IMR-90 (cell line): ENCODE measurements at regions not wholly inside any gene's neighbourhood (a gene's known extent, or its start where the extent isn't known, plus 50 kb on each side); places are given as distances from the start of the nearest gene placed in this dataset.

Experiments used
- ATAC-seq: fragments of 200-7000 bp; cut with Tn5 transposase; 2 replicates; pipeline ENCODE4 v1.9.1; 2020; ENCODE audit warnings: low read depth, mild to moderate bottlenecking, moderate library complexity
- BruUV-seq: library from RNA; stranded (reverse); fragments of 400-500 nt; replicated peaks from 2 replicates; lab custom pipeline; 2021; lab: Mats Ljungman, UMichigan
- CTCF ChIA-PET: fragments of 300-600 bp; formaldehyde crosslinking; extraction: SDS; loops from one replicate; lab custom pipeline; 2021; ENCODE audit warnings: antibody characterized with exemption; lab: Yijun Ruan, JAX
- POLR2A ChIA-PET: fragments of 300-600 bp; sonication (Branson Sonifier 250); formaldehyde crosslinking; loops from one replicate; lab custom pipeline; 2022; ENCODE audit warnings: antibody characterized with exemption; ENCODE audit not compliant: unreplicated experiment; lab: Charles Lee
- DNase-seq: peaks from one replicate; pipeline ENCODE4 v3.0.0; 2013
- H2AFZ ChIP-seq: replicated peaks from 2 replicates; pipeline ENCODE3; 2013; ENCODE audit warnings: low read length, mild to moderate bottlenecking; ENCODE audit not compliant: poor library complexity
- H2AK5ac ChIP-seq: 2 replicates; pipeline ENCODE4 v1.6.1; 2013; ENCODE audit warnings: low read depth, low read length, inconsistent platforms
- H2AK9ac ChIP-seq: replicated peaks from 2 replicates; pipeline ENCODE3; 2013; ENCODE audit warnings: mild to moderate bottlenecking, low read depth, low read length, moderate library complexity; ENCODE audit not compliant: poor library complexity
- H2BK120ac ChIP-seq: 2 replicates; pipeline ENCODE4 v1.6.1; 2013; ENCODE audit warnings: low read depth, low read length, inconsistent platforms
- H2BK15ac ChIP-seq: 3 replicates; pipeline ENCODE4 v1.6.1; 2013; ENCODE audit warnings: low read depth, low read length, inconsistent platforms
- H2BK20ac ChIP-seq: 2 replicates; pipeline ENCODE4 v1.6.1; 2013; ENCODE audit warnings: low read depth, mild to moderate bottlenecking, inconsistent platforms, low read length, moderate library complexity
- H2BK5ac ChIP-seq: 2 replicates; pipeline ENCODE4 v1.6.1; 2013; ENCODE audit warnings: mild to moderate bottlenecking, low read depth, low read length, inconsistent platforms; ENCODE audit not compliant: poor library complexity, severe bottlenecking
- H3K14ac ChIP-seq: replicated peaks from 2 replicates; pipeline ENCODE4 v1.6.1; 2013; ENCODE audit warnings: low read depth, low read length, inconsistent platforms
- H3K18ac ChIP-seq: 2 replicates; pipeline ENCODE4 v1.6.1; 2013; ENCODE audit warnings: low read depth, low read length, control low read depth
- H3K23ac ChIP-seq: 2 replicates; pipeline ENCODE4 v1.6.1; 2013; ENCODE audit warnings: low read depth, low read length, inconsistent platforms
- H3K27ac ChIP-seq: 2 replicates; pipeline ENCODE4 v1.5.1; 2013; ENCODE audit warnings: mild to moderate bottlenecking, control low read depth, low read length; ENCODE audit not compliant: insufficient read depth
- H3K27me3 ChIP-seq: 2 replicates; pipeline ENCODE4 v1.6.1; 2013; ENCODE audit warnings: low read length; ENCODE audit not compliant: control insufficient read depth, insufficient read depth
- H3K36me3 ChIP-seq: 2 replicates; pipeline ENCODE4 v1.6.1; 2013; ENCODE audit warnings: low read length, mixed read lengths; ENCODE audit not compliant: control insufficient read depth, insufficient read depth
- H3K4ac ChIP-seq: 2 replicates; pipeline ENCODE4 v1.6.1; 2013; ENCODE audit warnings: low read depth, low read length, inconsistent platforms
- H3K4me1 ChIP-seq: 2 replicates; pipeline ENCODE4 v1.6.1; 2013; ENCODE audit warnings: low read length, mixed read lengths; ENCODE audit not compliant: control insufficient read depth, insufficient read depth
- H3K4me2 ChIP-seq: 2 replicates; pipeline ENCODE4 v1.6.1; 2013; ENCODE audit warnings: low read depth, mild to moderate bottlenecking, control low read depth, low read length, moderate library complexity
- H3K4me3 ChIP-seq: 2 replicates; pipeline ENCODE4 v1.5.1; 2013; ENCODE audit warnings: low read depth, mild to moderate bottlenecking, control low read depth, low read length, moderate library complexity; ENCODE audit not compliant: insufficient read depth
- H3K56ac ChIP-seq: 2 replicates; pipeline ENCODE4 v1.6.1; 2013; ENCODE audit warnings: low read length, inconsistent platforms; ENCODE audit not compliant: insufficient read depth; ENCODE audit errors: extremely low read depth
- H3K79me1 ChIP-seq, 2 experiments: 2 replicates each; pipeline ENCODE4 v1.6.1; 2013; ENCODE audit warnings: low read length in 2 of 2, inconsistent platforms in 1 of 2, low read depth in 1 of 2
- H3K9ac ChIP-seq: 2 replicates; pipeline ENCODE4 v1.6.1; 2013; ENCODE audit warnings: low read depth, low read length, control low read depth
- H3K9me1 ChIP-seq: 2 replicates; pipeline ENCODE4 v1.6.1; 2013; ENCODE audit warnings: low read length, inconsistent platforms; ENCODE audit not compliant: insufficient read depth
- H3K9me3 ChIP-seq: 2 replicates; pipeline ENCODE4 v1.6.1; 2013; ENCODE audit warnings: low read length; ENCODE audit not compliant: control insufficient read depth, insufficient read depth
- H4K20me1 ChIP-seq: 2 replicates; pipeline ENCODE4 v1.6.1; 2013; ENCODE audit warnings: low read length, inconsistent platforms; ENCODE audit not compliant: insufficient read depth
- H4K5ac ChIP-seq: 2 replicates; pipeline ENCODE4 v1.6.1; 2013; ENCODE audit warnings: mild to moderate bottlenecking, low read depth, low read length, control low read depth
- H4K8ac ChIP-seq, 2 experiments: 2 replicates each; pipeline ENCODE4 v1.6.1; 2013; ENCODE audit warnings: low read depth in 2 of 2, low read length in 2 of 2, control low read depth in 1 of 2, inconsistent platforms in 1 of 2
- H4K91ac ChIP-seq: 2 replicates; pipeline ENCODE4 v1.6.1; 2013; ENCODE audit warnings: low read depth, low read length, inconsistent platforms; ENCODE audit not compliant: insufficient read depth
- BHLHE40 ChIP-seq: fragments of 150-350 bp; IDR thresholded peaks from 2 replicates; pipeline ENCODE4 v1.6.1; 2016; ENCODE audit warnings: mild to moderate bottlenecking, low read depth, low read length
- CEBPB ChIP-seq: IDR thresholded peaks from 2 replicates; pipeline ENCODE4 v1.6.1; 2012; ENCODE audit warnings: low read depth, low read length, improper control_type of control experiment
- CHD1 ChIP-seq: IDR thresholded peaks from 2 replicates; pipeline ENCODE4 v1.6.1; 2012; ENCODE audit warnings: low read depth, low read length, improper control_type of control experiment
- CTCF ChIP-seq: conservative IDR thresholded peaks from 2 replicates; pipeline ENCODE4 v1.5.1; 2012; ENCODE audit warnings: mild to moderate bottlenecking, low read depth, low read length, improper control_type of control experiment
- FOS ChIP-seq: fragments of 150-350 bp; IDR thresholded peaks from 2 replicates; pipeline ENCODE4 v1.6.1; 2016; ENCODE audit warnings: low read depth, low read length
- MAFK ChIP-seq: IDR thresholded peaks from 2 replicates; pipeline ENCODE4 v1.6.1; 2012; ENCODE audit warnings: low read depth, low read length, improper control_type of control experiment
- MAZ ChIP-seq: IDR thresholded peaks from 2 replicates; pipeline ENCODE4 v1.6.1; 2012; ENCODE audit warnings: low read depth, mild to moderate bottlenecking, low read length, improper control_type of control experiment, moderate library complexity, borderline replicate concordance
- MXI1 ChIP-seq: IDR thresholded peaks from 2 replicates; pipeline ENCODE4 v1.6.1; 2012; ENCODE audit warnings: low read depth, mild to moderate bottlenecking, low read length, moderate library complexity, borderline replicate concordance
- NFE2L2 ChIP-seq: fragments of 150-350 bp; IDR thresholded peaks from 2 replicates; pipeline ENCODE4 v1.6.1; 2016; ENCODE audit warnings: low read depth, mild to moderate bottlenecking, low read length
- POLR2A ChIP-seq: IDR thresholded peaks from 2 replicates; pipeline ENCODE4 v1.6.1; 2012; ENCODE audit warnings: mild to moderate bottlenecking, low read depth, low read length
- RAD21 ChIP-seq: IDR thresholded peaks from 2 replicates; pipeline ENCODE4 v1.6.1; 2012; ENCODE audit warnings: low read length, improper control_type of control experiment
- RCOR1 ChIP-seq: IDR thresholded peaks from 2 replicates; pipeline ENCODE4 v1.6.1; 2012; ENCODE audit warnings: mild to moderate bottlenecking, low read length, improper control_type of control experiment; ENCODE audit not compliant: insufficient replicate concordance
- RFX5 ChIP-seq: IDR thresholded peaks from 2 replicates; pipeline ENCODE4 v1.8.0; 2012; ENCODE audit warnings: low read depth, mild to moderate bottlenecking, low read length, moderate library complexity
- SMC3 ChIP-seq: fragments of 150-350 bp; IDR thresholded peaks from 2 replicates; pipeline ENCODE4 v1.6.1; 2016; ENCODE audit warnings: low read depth, mild to moderate bottlenecking, antibody characterized with exemption, low read length, moderate library complexity
- USF2 ChIP-seq: fragments of 150-350 bp; IDR thresholded peaks from 2 replicates; pipeline ENCODE4 v1.6.1; 2017; ENCODE audit warnings: mild to moderate bottlenecking, antibody characterized with exemption, low read length, low read depth
- WGBS, 2 experiments: methylation state at CpG; one replicate each; pipeline versions ENCODE4 v1.1.5 to v1.1.7; 2013; ENCODE audit warnings: missing lambda C conversion rate in 2 of 2; ENCODE audit not compliant: insufficient read length in 1 of 2; ENCODE audit errors: extremely low coverage in 2 of 2; 5-methylcytosine and 5-hydroxymethylcytosine counted together
- dilution Hi-C: fragments of 300-500 bp; cut with HindIII; formaldehyde crosslinking; loops from one replicate; pipeline ENCODE4 v1.14.3; 2018; ENCODE audit warnings: low sequenced_read_pairs; ENCODE audit not compliant: unreplicated experiment
- in situ Hi-C: fragments of 300-500 bp; cut with MboI; formaldehyde crosslinking; loops from 3 replicates; pipeline ENCODE4 v1.14.3; 2019; ENCODE audit warnings: low sequenced_read_pairs, inconsistent platforms, mixed read lengths
- intact Hi-C: fragments of 100-400 bp; cut with micrococcal nuclease; formaldehyde crosslinking; loops from 2 replicates; pipeline ENCODE4 v1.10.0; 2022
- TF ChIP-seq, protein P1 (sequence below): fragments of 150-350 bp; IDR thresholded peaks from 2 replicates; pipeline ENCODE4 v1.6.1; 2016; ENCODE audit warnings: low read depth, mild to moderate bottlenecking, low read length, moderate library complexity, borderline replicate concordance

GRCh38 chr18:8928044-8928443 lies 174.5 kb upstream of the NDUFV2 start:
- no peaks in the 10 kb centered on the region for H4K20me1 ChIP-seq
- H3K4ac ChIP-seq = no peak overlapping the region
- no TSS peak for BruUV-seq
- H3K27me3 ChIP-seq = no peaks in the 10 kb centered on the region
- H3K9ac ChIP-seq = no peak overlapping the region
- no peak overlapping the region for H2AFZ ChIP-seq
- H3K56ac ChIP-seq = no peak overlapping the region
- WGBS, 2 experiments = no CpG with 5 or more reads among the region's 2 CpGs
- in situ Hi-C loops (no loop called here), dilution Hi-C loops (no loop called here), intact Hi-C loops (no loop called here)
- H2AK5ac ChIP-seq = no peak overlapping the region
- no peak overlapping the region for H2BK15ac ChIP-seq
- no peaks in the 10 kb centered on the region for H3K79me1 ChIP-seq
- H2AK9ac ChIP-seq = no peak overlapping the region
- H3K4me2 ChIP-seq = no peak overlapping the region
- H3K23ac ChIP-seq = no peak overlapping the region
- no peak overlapping the region for H2BK120ac ChIP-seq
- no peak overlapping the region for H3K27ac ChIP-seq
- ATAC-seq (no peak), DNase-seq (no peak)
- H4K5ac ChIP-seq = no peak overlapping the region
- H3K4me1 ChIP-seq = peaks cover 2% of the 10 kb centered on the region
- H3K36me3 ChIP-seq = no peaks in the 10 kb centered on the region
- TF ChIP-seq RCOR1 (no peak), BHLHE40 (no peak), MXI1 (no peak), FOS (no peak), CHD1 (no peak), CTCF (no peak), RFX5 (no peak), POLR2A (no peak), CEBPB (no peak), SMC3 (no peak), MAFK (no peak), USF2 (no peak), MAZ (no peak), RAD21 (no peak), NFE2L2 (no peak)
- TF ChIP-seq, protein P1, sequence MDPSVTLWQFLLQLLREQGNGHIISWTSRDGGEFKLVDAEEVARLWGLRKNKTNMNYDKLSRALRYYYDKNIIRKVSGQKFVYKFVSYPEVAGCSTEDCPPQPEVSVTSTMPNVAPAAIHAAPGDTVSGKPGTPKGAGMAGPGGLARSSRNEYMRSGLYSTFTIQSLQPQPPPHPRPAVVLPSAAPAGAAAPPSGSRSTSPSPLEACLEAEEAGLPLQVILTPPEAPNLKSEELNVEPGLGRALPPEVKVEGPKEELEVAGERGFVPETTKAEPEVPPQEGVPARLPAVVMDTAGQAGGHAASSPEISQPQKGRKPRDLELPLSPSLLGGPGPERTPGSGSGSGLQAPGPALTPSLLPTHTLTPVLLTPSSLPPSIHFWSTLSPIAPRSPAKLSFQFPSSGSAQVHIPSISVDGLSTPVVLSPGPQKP = no peak
- no peak overlapping the region for H3K18ac ChIP-seq
- H3K9me1 ChIP-seq = no peaks in the 10 kb centered on the region
- POLR2A ChIA-PET = no interaction called here
- no peak overlapping the region for H3K4me3 ChIP-seq
- H3K9me3 ChIP-seq = peaks cover 18% of the 10 kb centered on the region
- no peak overlapping the region for H3K14ac ChIP-seq
- H4K91ac ChIP-seq = no peak overlapping the region
- CTCF ChIA-PET = no interaction called here
- no peak overlapping the region for H4K8ac ChIP-seq
- H2BK20ac ChIP-seq = no peak overlapping the region
- no peak overlapping the region for H2BK5ac ChIP-seq
